ENCODE measurements at regions not wholly inside any gene's neighbourhood (a gene's known extent, or its start where the extent isn't known, plus 50 kb on each side); places are given as distances from the start of the nearest gene placed in this dataset.

GRCh38 chrX:148193759-148194158 is 212.6 kb downstream of the FMR1NB start:
- no peak for DNase-seq (ENCODE audit: low read depth)
- no peak overlapping the region for H3K4me3 ChIP-seq (replicated peaks; ENCODE audit: low read depth, low read length)
- no peak for TF ChIP-seq CTCF (IDR thresholded peaks at IDR 0.05; ENCODE audit: low read length, missing control alignments)

- no peak for DNase-seq (ENCODE audit: low read depth)
- TF ChIP-seq CTCF (IDR thresholded peaks at IDR 0.05; ENCODE audit: low read length, missing control alignments): no peak
- no peak overlapping the region for H3K4me3 ChIP-seq (replicated peaks; ENCODE audit: low read depth, low read length)
These were observed 222.4 kb downstream of the FMR1NB start for GRCh38 chrX:148203531-148203930.

- DNase-seq (ENCODE audit: low read depth): no peak
- no peak for TF ChIP-seq CTCF (IDR thresholded peaks at IDR 0.05; ENCODE audit: low read length, missing control alignments)
- no peak overlapping the region for H3K4me3 ChIP-seq (replicated peaks; ENCODE audit: low read depth, low read length)
These were observed 223.1 kb downstream of the FMR1NB start for GRCh38 chrX:148204195-148204594.

- no peak for TF ChIP-seq CTCF (IDR thresholded peaks at IDR 0.05; ENCODE audit: low read length, missing control alignments)
- H3K4me3 ChIP-seq (replicated peaks; ENCODE audit: low read depth, low read length): no peak overlapping the region
- no peak for DNase-seq (ENCODE audit: low read depth)
These were observed 233.6 kb downstream of the FMR1NB start for GRCh38 chrX:148214786-148215185.

GRCh38 chrX:148215726-148216125 is 234.6 kb downstream of the FMR1NB start:
- H3K4me3 ChIP-seq (replicated peaks; ENCODE audit: low read depth, low read length): no peak overlapping the region
- no peak for DNase-seq (ENCODE audit: low read depth)
- no peak for TF ChIP-seq CTCF (IDR thresholded peaks at IDR 0.05; ENCODE audit: low read length, missing control alignments)

- no peak for DNase-seq (ENCODE audit: low read depth)
- no peak overlapping the region for H3K4me3 ChIP-seq (replicated peaks; ENCODE audit: low read depth, low read length)
- no peak for TF ChIP-seq CTCF (IDR thresholded peaks at IDR 0.05; ENCODE audit: low read length, missing control alignments)
These were observed 242.2 kb downstream of the FMR1NB start for GRCh38 chrX:148223361-148223760.

- no peak overlapping the region for H3K4me3 ChIP-seq (replicated peaks; ENCODE audit: low read depth, low read length)
- TF ChIP-seq CTCF (IDR thresholded peaks at IDR 0.05; ENCODE audit: low read length, missing control alignments): no peak
- DNase-seq (ENCODE audit: low read depth): no peak
These were observed 247.4 kb downstream of the FMR1NB start for GRCh38 chrX:148228521-148228920.

All from fibroblast of pulmonary artery (primary cell).